ENCODE measurements at regions not wholly inside any gene's neighbourhood (a gene's known extent, or its start where the extent isn't known, plus 50 kb on each side); places are given as distances from the start of the nearest gene placed in this dataset.

GRCh38 chr2:236805800-236806531, 236.3 kb downstream of the ACKR3 start:
- DNase-seq, result no peak

- DNase-seq, result no peak
Measured at GRCh38 chr2:236809716-236810115, 240.1 kb downstream of the ACKR3 start.

DNA sequence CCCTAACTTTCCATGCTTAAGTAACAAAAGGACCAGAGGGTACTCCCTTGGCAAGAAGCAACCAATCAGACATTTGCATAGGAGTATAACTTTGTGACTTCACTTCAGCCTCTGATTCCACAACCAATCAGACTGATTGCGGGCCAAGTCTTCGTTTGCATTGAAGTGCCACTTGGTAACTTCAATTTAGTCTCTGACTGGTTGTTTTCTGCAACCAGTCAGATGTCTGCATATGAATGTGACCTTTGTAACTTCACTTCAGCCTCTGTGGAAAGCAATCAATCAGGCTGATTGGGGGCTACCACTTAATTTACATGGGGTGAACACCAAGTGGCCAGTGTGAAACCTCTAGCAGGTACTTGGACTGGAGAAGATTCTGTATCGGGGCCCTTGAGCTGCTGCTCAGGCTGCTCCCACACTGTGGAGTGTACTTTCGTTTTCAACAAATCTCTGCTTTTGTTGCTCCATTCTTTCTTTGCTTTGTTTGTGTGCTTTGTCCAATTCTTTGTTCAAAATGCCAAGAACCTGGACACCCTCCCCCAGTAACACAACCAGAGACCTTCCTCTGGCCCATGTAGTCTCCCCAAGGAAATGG, 241.5 kb downstream of the ACKR3 start:
- DNase-seq, result no peak

DNA sequence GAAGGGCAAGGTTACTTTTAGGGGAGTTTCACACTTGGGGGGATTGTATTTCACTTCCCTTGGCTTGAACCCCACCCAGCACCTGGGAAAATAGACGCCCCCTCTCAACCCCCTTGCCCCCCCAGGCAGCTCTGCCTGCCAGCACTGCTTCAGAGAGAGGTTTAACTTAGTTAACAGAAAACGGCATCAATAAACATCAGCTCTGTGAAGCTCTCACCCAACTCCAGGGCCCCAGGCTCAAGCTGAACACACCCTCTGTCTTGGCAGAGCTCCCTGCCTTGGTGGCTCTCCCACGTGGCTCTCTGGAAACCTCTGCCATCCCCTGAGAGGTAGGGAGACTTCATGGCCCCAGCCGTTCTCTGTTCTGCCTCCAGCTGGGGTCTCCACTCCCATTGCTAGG, 244.1 kb downstream of the ACKR3 start:
- DNase-seq, result no peak

- DNase-seq, result no peak
Measured at GRCh38 chr2:236814593-236814992, 245.0 kb downstream of the ACKR3 start.

GRCh38 chr2:236815746-236816145, 246.1 kb downstream of the ACKR3 start:
- DNase-seq, result no peak

GRCh38 chr2:236816197-236817170, 246.9 kb downstream of the ACKR3 start:
- no peak for DNase-seq

DNA sequence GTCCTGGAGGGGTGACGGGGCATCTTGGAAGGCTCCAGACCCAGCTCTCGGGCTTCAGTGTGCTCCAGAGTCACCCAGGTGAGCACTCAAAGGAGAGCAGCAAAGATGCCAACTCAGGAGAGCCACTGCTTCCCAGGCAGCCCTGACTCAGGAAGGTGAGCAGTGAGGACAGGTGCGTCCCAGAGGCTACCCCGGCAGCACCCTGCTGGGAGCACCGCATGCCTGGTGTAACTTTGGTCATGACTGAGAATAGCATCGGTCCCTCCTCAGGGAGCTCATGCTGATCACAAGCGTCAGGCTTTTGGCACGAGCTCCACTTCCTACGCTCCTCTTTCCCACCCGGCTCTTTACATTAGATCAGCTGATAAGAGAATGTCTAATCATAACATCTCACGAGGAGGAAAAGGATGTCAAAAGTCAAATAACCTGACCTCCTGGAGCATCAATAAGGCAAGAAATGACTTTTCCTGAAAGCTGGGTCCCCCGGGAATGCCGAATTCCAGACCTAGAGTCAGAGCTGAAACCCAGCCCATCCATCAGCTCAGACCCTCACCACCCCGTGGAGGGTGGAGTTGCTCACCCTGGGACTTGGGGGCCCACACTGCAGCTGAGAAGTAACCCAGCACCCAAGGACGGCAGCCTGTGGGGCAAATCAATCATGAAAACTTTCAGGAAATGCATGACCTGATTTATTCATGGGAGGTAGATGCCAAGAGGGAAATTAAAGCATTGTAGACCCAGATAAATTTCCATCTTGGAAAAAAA, 248.8 kb downstream of the ACKR3 start:
- no peak for DNase-seq

GRCh38 chr2:236819275-236820002, 249.8 kb downstream of the ACKR3 start:
- no peak for DNase-seq

GRCh38 chr2:236820763-236821344, 251.2 kb downstream of the ACKR3 start:
- DNase-seq, result no peak

- DNase-seq, result no peak
Measured at GRCh38 chr2:236823041-236823629, 253.5 kb downstream of the ACKR3 start.

- DNase-seq, result no peak
Measured at GRCh38 chr2:236823963-236824362, 254.3 kb downstream of the ACKR3 start.

- DNase-seq, result no peak
Measured at GRCh38 chr2:236824836-236825235, 255.2 kb downstream of the ACKR3 start.

GRCh38 chr2:236825989-236826510, 256.4 kb downstream of the ACKR3 start:
- no peak for DNase-seq

DNA sequence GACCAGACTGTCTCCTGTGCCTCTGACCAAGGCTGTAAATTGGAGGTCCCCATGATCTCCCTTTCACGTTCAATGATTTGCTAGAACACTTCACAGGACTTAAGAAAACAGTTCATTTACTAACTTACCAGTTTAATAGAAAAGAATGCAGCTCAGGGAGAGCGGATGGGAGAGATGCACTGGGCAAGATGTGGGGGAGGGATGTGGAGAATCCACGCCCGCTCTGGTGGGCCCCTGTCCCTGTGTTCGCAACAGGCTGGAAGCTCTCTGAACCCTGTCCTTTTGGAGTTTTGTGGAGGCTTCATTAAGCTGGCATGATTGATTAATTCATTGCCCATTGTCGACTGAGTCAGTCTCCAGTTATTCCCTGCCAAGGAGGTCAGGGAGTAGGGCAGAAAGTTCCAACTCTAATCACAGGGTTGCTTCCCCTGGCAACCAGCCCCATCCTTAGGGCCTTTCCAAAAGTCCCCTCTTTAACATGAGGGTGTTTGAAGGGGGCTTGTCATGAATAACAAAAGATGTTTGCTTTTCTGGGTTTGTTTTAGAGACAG, 257.1 kb downstream of the ACKR3 start:
- DNase-seq, result no peak

DNA sequence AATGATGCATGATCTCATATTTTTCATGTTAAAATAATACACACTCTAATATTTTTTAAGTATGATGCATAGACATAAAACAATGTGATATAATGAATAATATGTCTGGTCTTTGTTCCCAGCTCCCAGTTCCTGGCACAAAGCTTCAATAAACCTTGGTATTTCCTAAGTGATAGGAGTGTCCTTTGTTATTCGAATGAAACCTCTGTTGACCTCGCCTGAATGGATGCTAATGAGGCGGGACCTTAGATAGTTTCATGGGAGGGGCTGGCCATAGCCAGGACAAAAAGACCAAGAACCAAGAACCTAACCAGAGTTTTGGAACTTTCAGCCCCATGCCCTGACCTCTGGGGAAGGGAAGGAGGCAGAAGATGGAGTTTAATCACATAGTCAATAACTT, 257.7 kb upstream of the COPS8 start:
- DNase-seq, result no peak

- DNase-seq, result no peak
Measured at GRCh38 chr2:236828820-236829219, 256.9 kb upstream of the COPS8 start.

DNA sequence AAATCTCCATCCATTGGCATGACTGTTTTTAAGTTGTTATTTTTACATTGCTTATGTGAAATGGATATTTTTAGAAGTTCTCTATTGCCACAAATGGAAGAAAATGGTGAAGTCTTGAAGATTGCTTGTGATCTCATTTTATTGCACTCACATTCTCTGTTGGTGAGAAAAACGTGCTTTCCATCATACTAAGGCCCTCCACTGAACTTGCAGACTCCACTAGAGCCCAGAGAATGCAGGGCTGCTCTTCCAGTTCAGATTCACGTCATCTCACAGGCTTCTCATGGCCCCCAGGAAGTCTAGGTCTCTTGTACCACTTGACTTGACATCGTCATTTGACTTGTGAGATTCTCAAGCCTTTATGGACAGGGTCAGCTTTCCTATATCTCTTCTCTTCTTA, 254.8 kb upstream of the COPS8 start:
- no peak for DNase-seq

DNA sequence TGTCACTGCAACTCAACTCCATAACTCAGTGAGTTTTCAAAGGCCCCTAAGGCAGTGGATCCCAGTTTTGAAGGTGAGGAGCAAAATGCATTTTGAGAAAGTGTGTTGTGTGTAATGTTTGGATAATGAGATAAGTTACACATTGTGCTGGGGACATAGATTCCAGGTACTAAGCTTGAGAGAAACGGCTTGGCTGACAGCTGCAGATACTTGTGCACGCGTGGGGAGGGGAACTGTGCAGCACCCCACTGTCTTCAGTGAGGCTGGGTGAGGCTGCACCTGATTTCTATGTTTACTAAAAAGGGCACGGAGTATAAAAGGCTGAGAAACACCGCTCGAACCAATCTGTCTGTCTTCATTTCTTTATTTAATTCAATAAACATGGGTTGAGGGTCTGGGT, 254.0 kb upstream of the COPS8 start:
- no peak for DNase-seq

- no peak for DNase-seq
Measured at GRCh38 chr2:236833501-236834073, 252.1 kb upstream of the COPS8 start.

Measured in activated T-cell treated with anti-CD3 and anti-CD28 coated beads for 4 hours (primary cell).